CD4-positive, alpha-beta T cell treated with Interleukin-2 at 100 ng/mL for 4 hours (primary cell): ENCODE measurements at regions not wholly inside any gene's neighbourhood (a gene's known extent, or its start where the extent isn't known, plus 50 kb on each side); places are given as distances from the start of the nearest gene placed in this dataset.
"Not testable (repeated sequence)": the region's sequence is repeated elsewhere in the genome, so short reads cannot be mapped to it uniquely, and the experiment has no call there.

ENCODE experiments used
- DNase-seq: peaks from one replicate; pipeline ENCODE4 v3.0.0-alpha.2; 2020; ENCODE audit warnings: low spot score

DNA sequence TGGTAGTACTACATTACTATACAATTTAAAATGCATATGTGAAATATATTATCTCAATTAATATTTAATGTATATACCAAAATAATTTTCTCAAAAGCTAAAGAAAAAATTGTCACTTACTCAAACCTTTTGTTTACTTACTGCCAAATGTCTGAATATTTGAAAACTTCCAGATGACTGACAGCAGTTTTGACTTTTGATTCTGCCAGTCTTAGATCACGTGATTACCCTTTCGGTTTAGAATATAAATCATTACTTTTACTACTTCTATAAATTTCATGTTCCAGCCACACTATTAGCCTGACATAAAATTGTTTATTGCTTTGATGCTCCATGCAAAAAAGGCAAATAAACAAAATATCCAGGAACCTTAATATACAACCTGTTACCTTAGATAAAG is 680.7 kb upstream of the ID4 start:
- no peak for DNase-seq

DNA sequence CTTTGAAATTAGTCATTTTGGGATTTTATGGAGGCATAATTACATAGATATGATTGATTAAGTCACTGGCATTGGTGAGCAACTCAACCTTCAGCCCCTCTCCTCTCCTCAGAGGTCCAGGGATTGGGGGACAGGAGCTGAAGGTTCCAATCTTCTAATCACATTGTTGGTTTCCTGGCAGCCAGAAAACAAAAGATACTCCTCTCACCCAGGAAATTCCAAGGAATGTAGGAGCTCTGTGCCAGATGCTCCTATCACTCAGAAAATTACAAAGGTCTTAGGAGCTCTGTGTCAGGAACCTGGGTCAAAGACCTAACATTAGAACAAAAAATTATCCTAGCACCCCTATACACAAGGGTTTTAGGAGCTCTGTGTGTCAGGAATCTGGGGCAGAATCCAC is 679.7 kb upstream of the ID4 start:
- no peak for DNase-seq

GRCh38 chr6:19158586-19158985 is 678.6 kb upstream of the ID4 start:
- no peak for DNase-seq

DNA sequence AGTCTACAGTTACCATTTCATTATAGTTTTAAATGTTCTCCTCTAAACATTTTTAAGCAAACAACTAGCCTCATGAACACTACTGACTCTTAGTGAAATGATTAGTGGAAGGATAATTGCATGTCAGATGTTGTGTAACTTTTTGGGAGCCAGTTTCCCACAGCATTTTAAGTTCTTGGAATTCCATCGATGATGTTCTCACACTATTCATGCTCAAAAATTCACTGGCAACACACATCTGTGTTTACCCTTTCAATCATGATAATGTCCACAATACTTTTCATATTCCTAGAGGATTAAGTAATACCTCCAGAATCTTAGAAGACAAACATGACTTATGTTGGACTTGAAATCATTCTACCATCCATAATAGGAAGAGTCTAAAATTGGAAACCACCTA is 678.1 kb upstream of the ID4 start:
- DNase-seq = no peak

GRCh38 chr6:19159561-19159960 is 677.6 kb upstream of the ID4 start:
- DNase-seq = no peak

DNA sequence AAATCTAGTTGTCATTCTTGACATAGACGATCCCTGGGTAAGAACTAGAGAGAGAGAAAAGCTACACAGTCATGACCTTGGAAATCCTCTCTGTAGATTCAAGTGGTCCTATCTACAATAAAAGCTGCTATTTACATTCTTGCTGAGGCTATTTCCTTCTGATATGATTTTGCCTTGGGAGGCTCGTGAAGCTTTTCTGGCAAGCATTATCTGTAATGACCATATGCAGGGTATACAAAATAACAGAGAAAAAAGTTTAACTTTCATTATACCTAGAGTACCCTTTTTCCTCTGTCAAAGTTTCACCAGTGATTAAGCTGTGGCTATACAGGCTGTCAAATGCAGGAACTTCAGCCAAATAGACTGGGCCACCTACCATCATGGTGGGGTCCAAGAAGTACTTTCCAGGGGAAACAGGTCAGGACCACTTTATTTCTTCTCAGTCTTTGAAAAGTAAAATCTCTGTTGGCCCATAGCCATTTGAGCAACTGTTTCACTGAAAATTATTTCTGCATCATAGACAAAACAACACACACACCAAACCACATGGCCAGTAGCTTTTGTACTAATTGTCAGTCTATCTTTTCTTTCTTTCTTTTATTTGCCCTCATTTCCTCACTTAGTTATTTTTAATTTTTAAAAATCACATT is 677.0 kb upstream of the ID4 start:
- no peak for DNase-seq

GRCh38 chr6:19167251-19167650 is 669.9 kb upstream of the ID4 start:
- DNase-seq = no peak

DNA sequence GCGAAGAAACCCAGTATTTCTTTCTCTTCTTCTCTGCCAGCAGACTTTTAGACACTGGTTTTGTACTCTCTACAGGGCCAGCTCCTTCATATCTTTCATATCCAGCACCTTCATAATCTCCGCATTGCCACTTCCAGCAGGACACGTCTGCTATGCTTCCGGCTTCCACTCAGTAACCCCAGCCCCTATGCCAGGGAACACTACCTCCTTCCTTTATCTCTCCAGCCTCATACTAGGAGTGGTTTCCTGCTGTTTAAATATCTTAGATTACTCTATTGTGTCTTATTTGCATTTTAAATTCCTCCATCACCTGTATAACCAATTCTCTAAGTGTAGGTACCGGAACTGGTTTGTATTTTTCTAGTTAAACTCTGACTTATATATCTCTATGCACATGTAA is 667.8 kb upstream of the ID4 start:
- DNase-seq = no peak

GRCh38 chr6:19175023-19175422 is 662.1 kb upstream of the ID4 start:
- DNase-seq = no peak

- DNase-seq = no peak
These were observed 656.7 kb upstream of the ID4 start for GRCh38 chr6:19180348-19181072.

DNA sequence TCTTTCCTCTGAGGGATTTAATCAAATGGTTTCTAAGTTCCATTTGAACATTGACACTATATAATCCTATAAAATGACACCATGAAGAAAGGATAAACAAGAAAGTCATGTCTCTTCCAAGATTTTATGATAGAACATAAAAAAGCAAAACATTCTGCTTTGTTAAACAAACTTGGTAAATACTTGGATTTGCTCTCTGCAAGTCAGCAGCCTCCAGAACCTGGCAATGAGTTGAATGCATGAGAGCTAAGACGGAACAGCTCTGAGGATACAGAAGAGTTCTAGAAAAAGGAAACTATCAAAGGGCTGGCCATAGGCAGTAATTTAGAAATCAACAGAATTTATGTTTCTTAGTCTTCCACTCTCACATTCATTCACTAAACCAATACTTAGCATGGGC is 656.0 kb upstream of the ID4 start:
- DNase-seq = no peak

- DNase-seq = no peak
These were observed 643.5 kb upstream of the ID4 start for GRCh38 chr6:19193624-19194023.

DNA sequence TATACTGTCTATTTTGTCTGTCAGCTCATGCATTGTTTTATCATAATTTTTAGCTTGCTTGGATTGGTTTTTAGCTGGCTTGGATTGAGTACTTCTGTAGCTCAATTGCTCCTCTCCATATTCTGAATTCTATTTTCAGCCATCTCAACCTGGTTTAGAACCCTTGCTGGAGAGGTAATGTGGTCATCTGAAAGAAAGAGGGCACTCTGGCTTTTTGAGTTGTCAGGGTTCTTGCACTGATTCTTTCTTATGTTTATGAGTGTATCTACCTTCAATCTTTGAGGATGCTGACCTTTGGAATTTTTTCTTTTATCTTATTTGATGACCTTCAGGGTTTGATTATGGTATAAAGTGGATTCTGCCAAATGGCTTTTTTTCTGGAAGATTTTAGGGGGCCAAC is 632.7 kb upstream of the ID4 start:
- no peak for DNase-seq

DNA sequence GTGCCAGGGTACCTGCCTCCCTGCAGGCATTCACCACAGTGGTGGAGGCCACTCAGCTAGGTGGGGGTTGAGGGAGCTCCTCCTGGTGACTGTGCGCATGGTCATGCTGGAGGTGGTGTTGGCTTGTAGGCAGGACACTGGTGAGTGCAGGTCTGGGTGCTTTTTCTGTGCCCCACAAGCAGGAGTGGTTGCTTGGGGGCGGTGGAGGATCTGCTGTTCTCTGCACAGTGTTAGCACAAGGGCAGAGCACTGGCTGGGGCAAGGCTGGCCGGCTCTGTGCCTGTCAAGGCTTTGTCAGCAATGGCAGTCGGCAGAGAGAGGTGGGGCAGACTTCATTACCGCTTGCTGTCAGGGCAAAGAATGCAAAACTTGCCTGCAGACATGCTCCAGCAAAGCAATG is 632.1 kb upstream of the ID4 start:
- DNase-seq = no peak

GRCh38 chr6:19209202-19209601 is 628.0 kb upstream of the ID4 start:
- no peak for DNase-seq

DNA sequence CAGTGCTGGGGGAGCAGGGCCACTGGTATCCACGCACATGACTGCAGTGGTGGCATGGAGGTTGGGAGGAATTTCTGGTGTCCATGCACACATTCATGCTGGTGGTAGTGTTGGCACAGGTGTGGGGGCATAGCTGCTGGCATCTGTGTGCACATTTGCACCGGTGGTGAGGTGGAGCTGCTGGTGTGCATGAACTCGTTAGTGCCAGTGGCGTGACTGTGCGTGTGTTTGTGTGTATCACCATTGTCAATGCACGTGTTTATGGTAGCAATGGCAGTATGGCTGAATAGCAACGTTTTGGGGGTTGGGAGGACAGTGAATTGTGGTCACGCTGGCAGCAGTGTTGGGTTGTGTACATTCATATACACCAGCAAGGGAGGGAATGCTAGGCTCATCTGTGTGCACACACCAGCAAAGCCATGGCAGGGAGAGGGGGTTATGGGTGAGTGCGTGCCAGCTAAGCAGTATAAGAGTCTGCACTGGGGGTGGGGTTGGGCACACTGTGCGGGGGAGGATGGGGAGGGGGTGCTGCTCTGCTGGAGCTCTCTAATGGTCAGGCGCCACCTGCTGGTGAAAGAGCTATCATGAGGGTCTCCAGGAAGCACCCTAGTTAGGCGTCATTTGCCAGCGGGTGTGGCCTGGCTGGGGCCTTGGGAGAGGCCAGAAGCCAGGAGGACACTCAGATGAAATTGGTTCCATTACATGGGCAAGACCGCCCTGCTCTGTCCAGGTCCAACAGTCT is 626.1 kb upstream of the ID4 start:
- no peak for DNase-seq

- no peak for DNase-seq
These were observed 622.9 kb upstream of the ID4 start for GRCh38 chr6:19214231-19214630.

DNA sequence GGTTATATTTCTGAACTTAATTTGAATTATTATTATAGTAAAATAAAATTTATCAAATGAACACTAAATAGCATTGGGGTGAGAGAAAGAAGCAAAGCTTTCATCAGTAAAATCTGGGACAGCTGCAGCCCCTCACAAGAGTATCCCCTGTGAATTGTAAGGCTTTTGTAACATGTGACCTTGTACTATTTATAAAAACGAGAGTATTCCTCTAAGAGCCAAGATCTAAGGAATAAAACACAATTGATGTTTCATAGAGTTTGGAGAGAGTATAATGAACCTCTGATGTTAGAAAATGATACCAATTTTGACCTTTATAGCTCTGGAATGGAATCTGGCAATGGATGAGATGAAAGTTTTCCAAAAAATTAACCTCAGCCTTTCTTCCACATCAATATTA is 617.2 kb upstream of the ID4 start:
- no peak for DNase-seq

DNA sequence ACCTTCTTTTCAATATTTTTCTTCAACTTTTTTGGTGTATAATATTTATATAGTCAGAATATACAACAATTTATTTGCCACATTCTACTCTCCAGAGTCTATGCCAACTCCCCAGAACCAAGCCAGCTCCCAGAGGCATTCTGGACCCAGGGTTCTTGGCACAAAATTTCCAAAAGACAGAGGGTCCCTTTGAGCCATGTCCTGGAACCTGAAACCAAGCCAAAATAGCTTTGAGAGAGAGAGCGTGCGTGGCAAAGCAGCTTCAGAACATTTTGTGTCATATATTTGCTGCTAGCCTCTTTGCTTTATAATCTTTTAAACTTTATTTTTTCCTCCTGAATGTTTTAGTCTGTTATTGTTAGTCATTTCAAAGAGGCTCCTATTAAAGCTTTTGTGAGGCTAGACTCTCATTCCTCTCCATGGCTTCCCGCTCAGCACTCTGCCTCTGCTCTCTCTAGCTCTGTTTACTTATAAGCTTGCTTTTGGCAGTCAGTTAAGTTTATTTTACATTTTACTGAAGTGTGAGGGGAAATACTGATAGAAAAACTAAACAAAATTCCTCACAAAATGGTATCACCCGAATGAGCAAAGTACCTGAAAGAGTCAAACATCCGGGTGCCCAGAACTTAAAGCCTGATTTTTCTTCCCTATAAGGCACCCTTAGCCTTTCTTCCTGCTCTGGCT is 605.1 kb upstream of the ID4 start:
- DNase-seq = no peak

- no peak for DNase-seq
These were observed 591.5 kb upstream of the ID4 start for GRCh38 chr6:19245656-19246055.

DNA sequence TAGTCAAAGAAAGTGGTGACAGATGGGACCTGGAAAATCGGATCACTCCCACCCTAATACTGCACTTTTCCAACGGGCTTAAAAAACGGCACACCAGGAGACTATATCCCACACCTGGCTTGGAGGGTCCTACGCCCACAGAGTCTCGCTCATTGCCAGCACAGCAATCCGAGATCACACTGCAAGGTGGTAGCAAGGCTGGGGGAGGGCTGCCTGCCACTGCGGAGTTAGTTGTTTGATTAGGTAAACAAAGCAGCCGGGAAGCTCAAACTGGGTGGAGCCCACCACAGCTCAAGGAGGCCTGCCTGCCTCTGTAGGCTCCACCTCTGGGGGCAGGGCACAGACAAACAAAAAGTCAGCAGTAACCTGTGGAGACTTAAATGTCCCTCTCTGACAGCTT is 590.0 kb upstream of the ID4 start:
- DNase-seq = not testable (repeated sequence)

- DNase-seq = not testable (repeated sequence)
These were observed 581.0 kb upstream of the ID4 start for GRCh38 chr6:19256123-19256522.

GRCh38 chr6:19261642-19262041 is 575.5 kb upstream of the ID4 start:
- DNase-seq = no peak
